Mesenchymal stem cell (in vitro differentiated cells and primary cell): ENCODE measurements at regions not wholly inside any gene's neighbourhood (a gene's known extent, or its start where the extent isn't known, plus 50 kb on each side); places are given as distances from the start of the nearest gene placed in this dataset.

ENCODE experiments used
- DNase-seq: peaks from one replicate; pipeline ENCODE4 v3.0.0-alpha.2; 2013
- H2AFZ ChIP-seq: one replicate; pipeline ENCODE4 v1.6.1; 2013; ENCODE audit warnings: low read depth, mild to moderate bottlenecking, control low read depth, inconsistent platforms, low read length, moderate library complexity
- H2AK5ac ChIP-seq: 2 replicates; pipeline ENCODE4 v1.6.1; 2013; ENCODE audit warnings: low read length, moderate library complexity, mild to moderate bottlenecking, inconsistent platforms; ENCODE audit not compliant: severe bottlenecking
- H2BK120ac ChIP-seq: one replicate; pipeline ENCODE4 v1.6.1; 2013; ENCODE audit warnings: low read depth, mild to moderate bottlenecking, inconsistent platforms, low read length, moderate library complexity
- H2BK12ac ChIP-seq, 2 experiments: one replicate each; pipeline ENCODE4 v1.6.1; 2013; ENCODE audit warnings: inconsistent platforms in 2 of 2, low read length in 2 of 2, mild to moderate bottlenecking in 2 of 2, moderate library complexity in 2 of 2, control low read depth in 1 of 2
- H2BK15ac ChIP-seq: one replicate; pipeline ENCODE4 v1.6.1; 2013; ENCODE audit warnings: mild to moderate bottlenecking, low read depth, inconsistent platforms; ENCODE audit not compliant: poor library complexity, severe bottlenecking
- H2BK5ac ChIP-seq: 2 replicates; pipeline ENCODE4 v1.6.1; 2013; ENCODE audit warnings: low read depth, mild to moderate bottlenecking, low read length, control low read depth, inconsistent platforms; ENCODE audit not compliant: poor library complexity, severe bottlenecking
- H3K14ac ChIP-seq, 2 experiments: one replicate each; pipeline ENCODE4 v1.6.1; 2013; ENCODE audit warnings: inconsistent platforms in 2 of 2, low read length in 2 of 2, control low read depth in 1 of 2, mild to moderate bottlenecking in 1 of 2, moderate library complexity in 1 of 2
- H3K18ac ChIP-seq, 2 experiments: one replicate each; pipeline ENCODE4 v1.6.1; 2013; ENCODE audit warnings: inconsistent platforms in 2 of 2, low read length in 2 of 2, control low read depth in 1 of 2, low read depth in 1 of 2, mild to moderate bottlenecking in 1 of 2
- H3K23ac ChIP-seq, 2 experiments: one replicate each; pipeline ENCODE4 v1.6.1; 2013; ENCODE audit warnings: inconsistent platforms in 2 of 2, low read length in 2 of 2, mild to moderate bottlenecking in 2 of 2, moderate library complexity in 2 of 2, control low read depth in 1 of 2
- H3K27ac ChIP-seq: 2 replicates; pipeline ENCODE4 v1.5.1; 2013; ENCODE audit warnings: mild to moderate bottlenecking, moderate library complexity, low read length, control low read depth, inconsistent platforms; ENCODE audit not compliant: poor library complexity, severe bottlenecking
- H3K27me3 ChIP-seq, 2 experiments: 2 replicates each; pipeline versions ENCODE4 v1.6.1 to v1.7.0; 2013; ENCODE audit warnings: low read length in 2 of 2, mild to moderate bottlenecking in 2 of 2, moderate library complexity in 2 of 2, control low read depth in 1 of 2, inconsistent platforms in 1 of 2; ENCODE audit not compliant: control insufficient read depth in 1 of 2, insufficient read depth in 1 of 2
- H3K36me3 ChIP-seq, 2 experiments: 2 replicates each; pipeline versions ENCODE4 v1.6.1 to v1.7.0; 2013; ENCODE audit warnings: low read length in 2 of 2, control low read depth in 1 of 2, inconsistent platforms in 1 of 2, low read depth in 1 of 2, mild to moderate bottlenecking in 1 of 2; ENCODE audit not compliant: insufficient read depth in 2 of 2, control insufficient read depth in 1 of 2
- H3K4ac ChIP-seq, 2 experiments: one replicate each; pipeline ENCODE4 v1.6.1; 2013; ENCODE audit warnings: inconsistent platforms in 2 of 2, low read length in 2 of 2, mild to moderate bottlenecking in 2 of 2, moderate library complexity in 2 of 2, control low read depth in 1 of 2, low read depth in 1 of 2
- H3K4me1 ChIP-seq: 2 replicates; pipeline ENCODE4 v1.6.1; 2013; ENCODE audit warnings: low read depth, low read length, control low read depth; ENCODE audit not compliant: control insufficient read depth, insufficient read depth
- H3K4me2 ChIP-seq: 2 replicates; pipeline ENCODE4 v1.6.1; 2013; ENCODE audit warnings: low read length, mild to moderate bottlenecking, inconsistent platforms; ENCODE audit not compliant: poor library complexity, severe bottlenecking
- H3K4me3 ChIP-seq, 2 experiments: 2 replicates each; pipeline versions ENCODE4 v1.5.1 to v1.7.0; 2013; ENCODE audit warnings: low read length in 2 of 2, mild to moderate bottlenecking in 2 of 2, control low read depth in 1 of 2, low read depth in 1 of 2; ENCODE audit not compliant: insufficient read depth in 1 of 2
- H3K79me1 ChIP-seq: replicated peaks from 2 replicates; pipeline ENCODE4 v1.6.1; 2013; ENCODE audit warnings: mild to moderate bottlenecking, control low read depth, low read length, inconsistent platforms; ENCODE audit not compliant: poor library complexity, severe bottlenecking
- H3K9ac ChIP-seq: 2 replicates; pipeline ENCODE4 v1.7.0; 2013; ENCODE audit warnings: mild to moderate bottlenecking, low read length, moderate library complexity
- H3K9me3 ChIP-seq: 2 replicates; pipeline ENCODE4 v1.7.0; 2013; ENCODE audit warnings: mild to moderate bottlenecking, low read length; ENCODE audit not compliant: control insufficient read depth
- H4K8ac ChIP-seq: one replicate; pipeline ENCODE4 v1.6.1; 2013; ENCODE audit warnings: inconsistent platforms, mild to moderate bottlenecking, low read length, moderate library complexity
- H4K91ac ChIP-seq: one replicate; pipeline ENCODE4 v1.6.1; 2013; ENCODE audit warnings: mild to moderate bottlenecking, low read length, inconsistent platforms
- WGBS: methylation state at CpG from one replicate; pipeline ENCODE4 v1.1.7; 2013; ENCODE audit warnings: mixed read lengths; 5-methylcytosine and 5-hydroxymethylcytosine counted together

DNA sequence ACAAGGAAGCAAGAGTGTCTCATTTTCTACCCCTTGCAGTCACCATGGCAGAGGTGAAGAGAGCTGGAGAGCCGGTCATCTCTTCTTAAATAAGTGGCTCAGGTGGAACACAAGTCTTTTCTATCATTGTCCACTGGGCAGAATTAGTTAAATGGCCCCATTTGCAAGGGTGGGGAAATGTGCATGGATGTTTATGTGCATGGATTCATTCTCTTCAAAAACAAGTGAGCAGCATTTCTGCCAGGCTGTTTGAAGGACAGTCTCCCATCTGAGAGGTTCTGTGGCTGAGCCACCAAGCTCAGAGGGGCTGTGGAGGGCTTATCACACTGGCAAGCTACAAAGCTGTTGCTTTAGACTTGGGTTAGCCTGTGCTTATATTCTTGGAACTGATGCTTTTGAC lies 370.3 kb upstream of the MTPN start:
- no peak for DNase-seq
- Histone ChIP-seq H4K91ac (no peak overlapping the region), H2BK12ac (no peak overlapping the region), H3K27ac (no peak overlapping the region), H3K9ac (no peak overlapping the region), H2BK120ac (no peak overlapping the region), H3K14ac (no peak overlapping the region), H3K23ac (no peak overlapping the region), H3K18ac (no peak overlapping the region), H3K4ac (no peak overlapping the region), H3K27me3 (no peaks in the 10 kb centered on the region), H2BK5ac (no peak overlapping the region), H3K79me1 (no peaks in the 10 kb centered on the region), H2AFZ (no peak overlapping the region), H3K4me2 (no peak overlapping the region), H2BK15ac (no peak overlapping the region), H3K36me3 (no peaks in the 10 kb centered on the region), H4K8ac (no peak overlapping the region), H3K9me3 (no peaks in the 10 kb centered on the region), H2AK5ac (no peak overlapping the region), H3K4me1 (no peaks in the 10 kb centered on the region), H3K4me3 (no peak overlapping the region)
- WGBS = 93% methylated on average over 1 of the region's 1 CpG

DNA sequence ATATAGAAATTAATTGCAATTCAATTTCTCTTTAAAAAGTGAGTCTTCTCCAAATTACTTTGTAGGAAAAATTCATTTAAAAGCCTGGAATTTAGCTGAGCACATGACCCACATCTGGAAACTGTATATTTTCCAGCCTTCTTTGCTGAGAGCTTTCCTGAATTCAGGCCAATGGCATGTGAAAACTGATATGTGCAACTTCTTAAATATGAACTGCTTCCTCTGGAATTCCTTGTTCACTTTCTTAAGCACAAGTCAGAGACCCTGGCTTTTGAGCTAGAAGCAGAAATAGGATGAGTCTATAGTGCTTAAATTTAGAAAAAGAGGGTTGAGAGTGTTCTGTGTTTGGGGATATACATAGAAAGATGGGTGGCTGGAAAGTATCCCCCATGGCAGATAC lies 365.1 kb upstream of the MTPN start:
- no peak overlapping the region for H3K14ac ChIP-seq
- H4K8ac ChIP-seq = no peak overlapping the region
- H2AFZ ChIP-seq = no peak overlapping the region
- no peak overlapping the region for H3K23ac ChIP-seq
- H3K36me3 ChIP-seq = no peaks in the 10 kb centered on the region
- no peak overlapping the region for H2BK5ac ChIP-seq
- no peak overlapping the region for H3K4ac ChIP-seq
- H4K91ac ChIP-seq = no peak overlapping the region
- H3K18ac ChIP-seq = no peak overlapping the region
- H2AK5ac ChIP-seq = no peak overlapping the region
- H3K79me1 ChIP-seq = no peaks in the 10 kb centered on the region
- no peak overlapping the region for H3K4me3 ChIP-seq
- peaks cover 2% of the 10 kb centered on the region for H3K9me3 ChIP-seq
- H3K9ac ChIP-seq = no peak overlapping the region
- no peaks in the 10 kb centered on the region for H3K27me3 ChIP-seq
- H2BK12ac ChIP-seq = no peak overlapping the region
- H3K27ac ChIP-seq = no peak overlapping the region
- H2BK15ac ChIP-seq = no peak overlapping the region
- H3K4me2 ChIP-seq = no peak overlapping the region
- DNase-seq = no peak
- no peaks in the 10 kb centered on the region for H3K4me1 ChIP-seq
- H2BK120ac ChIP-seq = no peak overlapping the region

DNA sequence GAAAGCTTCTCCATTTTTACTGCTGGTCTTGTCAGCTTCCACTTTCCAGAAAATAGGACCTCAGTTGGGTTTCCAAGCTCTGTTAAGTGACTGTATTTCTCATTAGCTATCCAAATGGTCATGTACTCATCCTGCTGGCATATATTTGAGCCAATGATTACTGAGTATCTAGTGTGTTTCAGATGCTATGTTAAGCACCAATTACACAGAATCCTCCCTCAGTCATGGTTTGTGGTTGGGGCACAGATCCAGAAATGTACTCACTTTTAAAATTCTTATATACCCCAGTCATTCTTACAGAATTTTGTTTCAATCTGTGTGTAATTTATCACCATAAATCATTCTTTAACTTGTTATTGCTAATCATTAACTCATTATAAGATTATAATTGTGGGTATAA lies 362.3 kb upstream of the MTPN start:
- Histone ChIP-seq H4K91ac (no peak overlapping the region), H2BK120ac (no peak overlapping the region), H4K8ac (no peak overlapping the region), H2BK5ac (no peak overlapping the region), H2BK15ac (no peak overlapping the region), H3K27me3 (no peaks in the 10 kb centered on the region), H3K14ac (no peak overlapping the region), H3K27ac (no peak overlapping the region), H3K79me1 (no peaks in the 10 kb centered on the region), H3K4me1 (no peaks in the 10 kb centered on the region), H3K4ac (no peak overlapping the region), H3K9me3 (peaks cover 2% of the 10 kb centered on the region), H2AFZ (no peak overlapping the region), H3K4me3 (no peak overlapping the region), H2AK5ac (no peak overlapping the region), H3K9ac (no peak overlapping the region), H3K18ac (no peak overlapping the region), H3K23ac (no peak overlapping the region), H2BK12ac (no peak overlapping the region), H3K4me2 (no peak overlapping the region), H3K36me3 (no peaks in the 10 kb centered on the region)
- DNase-seq = no peak

DNA sequence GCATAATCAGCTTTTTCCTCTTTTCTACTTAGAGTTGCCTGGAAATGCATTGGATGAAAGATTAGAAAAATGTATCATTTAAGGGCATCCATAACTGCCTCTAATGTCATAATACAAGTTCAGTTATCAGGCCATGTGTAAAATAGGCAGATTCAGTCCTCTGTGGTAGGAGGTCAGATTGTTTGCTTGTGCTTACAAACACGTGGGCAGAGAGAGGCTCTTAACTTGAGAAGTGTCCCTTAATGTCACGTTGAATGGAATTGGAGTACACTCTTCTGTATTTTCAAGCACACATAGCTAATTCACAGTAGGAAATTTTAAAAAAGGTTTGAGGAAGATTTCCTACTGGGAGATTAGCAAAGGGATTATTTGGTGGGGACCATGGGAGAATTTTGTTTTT lies 359.8 kb upstream of the MTPN start:
- no peak overlapping the region for H4K91ac ChIP-seq
- no peak overlapping the region for H3K4me2 ChIP-seq
- 60% methylated on average over 1 of the region's 2 CpGs for WGBS
- no peak overlapping the region for H2AFZ ChIP-seq
- H3K27ac ChIP-seq = no peak overlapping the region
- H3K4me3 ChIP-seq = no peak overlapping the region
- H3K9ac ChIP-seq = no peak overlapping the region
- H2AK5ac ChIP-seq = no peak overlapping the region
- no peak overlapping the region for H3K23ac ChIP-seq
- peaks cover 2% of the 10 kb centered on the region for H3K9me3 ChIP-seq
- no peak overlapping the region for H3K4ac ChIP-seq
- H3K18ac ChIP-seq = no peak overlapping the region
- H3K27me3 ChIP-seq = no peaks in the 10 kb centered on the region
- no peaks in the 10 kb centered on the region for H3K4me1 ChIP-seq
- no peaks in the 10 kb centered on the region for H3K79me1 ChIP-seq
- no peak overlapping the region for H2BK120ac ChIP-seq
- H2BK5ac ChIP-seq = no peak overlapping the region
- no peak overlapping the region for H3K14ac ChIP-seq
- H2BK15ac ChIP-seq = no peak overlapping the region
- no peak overlapping the region for H4K8ac ChIP-seq
- no peaks in the 10 kb centered on the region for H3K36me3 ChIP-seq
- H2BK12ac ChIP-seq = no peak overlapping the region
- no peak for DNase-seq
